HFF-Myc (cell line): ENCODE measurements at regions not wholly inside any gene's neighbourhood (a gene's known extent, or its start where the extent isn't known, plus 50 kb on each side); places are given as distances from the start of the nearest gene placed in this dataset.

Experiments
- DNase-seq: peaks from one replicate; pipeline ENCODE4 v3.0.0-alpha.2; 2011; ENCODE audit warnings: low read depth; ENCODE audit errors: extremely low read depth
- H3K4me3 ChIP-seq: replicated peaks from 2 replicates; pipeline ENCODE4 v1.5.1; 2011; ENCODE audit warnings: low read depth, mild to moderate bottlenecking, control low read depth, low read length
- CTCF ChIP-seq: IDR thresholded peaks from 2 replicates; pipeline ENCODE4 v1.5.1; 2012; ENCODE audit warnings: mild to moderate bottlenecking, low read depth, low read length, control low read depth; ENCODE audit errors: missing control alignments

DNA sequence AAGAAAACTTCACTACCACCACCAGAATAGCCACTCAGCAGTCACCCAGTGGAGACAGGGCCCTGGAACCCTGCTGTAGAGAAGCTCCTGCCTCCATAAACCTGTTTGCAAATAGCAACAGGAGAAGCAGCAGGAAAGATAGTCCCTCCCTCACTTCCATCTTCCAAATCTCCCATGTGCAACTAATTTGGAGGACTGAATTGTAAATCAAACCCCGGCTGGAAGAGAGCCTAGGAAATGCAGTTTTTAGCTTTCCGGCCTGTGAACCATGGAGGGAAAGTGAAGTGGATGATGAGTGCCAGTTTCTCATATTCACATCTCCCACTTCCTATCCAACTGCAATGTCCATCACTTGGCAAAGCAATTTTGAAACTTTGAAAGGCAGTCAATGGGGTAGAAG, 167.2 kb upstream of the FRMD6 start:
- no peak overlapping the region for H3K4me3 ChIP-seq
- TF ChIP-seq CTCF: no peak
- no peak for DNase-seq

- TF ChIP-seq CTCF: no peak
- no peak overlapping the region for H3K4me3 ChIP-seq
- DNase-seq: no peak
Observed at GRCh38 chr14:51485733-51486132, 166.0 kb upstream of the FRMD6 start.

- H3K4me3 ChIP-seq: no peak overlapping the region
- TF ChIP-seq CTCF: no peak
- no peak for DNase-seq
Observed at GRCh38 chr14:51487848-51488247, 163.9 kb upstream of the FRMD6 start.

DNA sequence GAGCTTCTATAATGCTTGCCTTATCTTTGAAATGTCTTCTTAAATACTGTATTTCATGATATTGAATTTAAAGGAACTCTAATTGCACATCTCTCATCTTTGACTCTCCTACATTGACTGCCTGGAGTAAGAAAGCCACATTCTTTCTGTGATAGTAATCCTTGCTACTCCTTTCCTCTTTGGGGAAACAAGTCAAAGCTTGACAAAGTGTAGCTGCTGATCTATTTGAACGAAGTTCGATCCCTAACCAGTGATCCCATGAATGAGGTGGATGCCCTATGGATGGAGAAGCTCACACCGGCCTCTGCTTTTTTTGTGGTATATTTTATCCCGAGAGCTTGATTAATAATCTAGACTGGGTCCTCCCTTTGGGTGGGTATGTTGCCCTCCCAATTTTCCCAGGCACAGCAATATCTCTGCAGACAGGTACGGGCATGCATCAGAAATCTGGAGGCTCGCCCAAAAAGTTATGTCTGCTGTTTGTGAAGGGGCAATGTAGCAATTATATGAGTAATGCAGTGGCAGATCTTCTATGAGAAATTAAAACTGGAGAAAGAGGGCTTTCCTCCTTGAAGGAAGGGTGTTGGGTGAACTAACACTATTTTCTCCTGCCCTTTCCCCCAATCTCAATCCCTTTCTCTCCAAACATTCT, 163.0 kb upstream of the FRMD6 start:
- TF ChIP-seq CTCF: no peak
- no peak for DNase-seq
- no peak overlapping the region for H3K4me3 ChIP-seq

- no peak for TF ChIP-seq CTCF
- DNase-seq: no peak
- no peak overlapping the region for H3K4me3 ChIP-seq
Observed at GRCh38 chr14:51490205-51490604, 161.5 kb upstream of the FRMD6 start.

DNA sequence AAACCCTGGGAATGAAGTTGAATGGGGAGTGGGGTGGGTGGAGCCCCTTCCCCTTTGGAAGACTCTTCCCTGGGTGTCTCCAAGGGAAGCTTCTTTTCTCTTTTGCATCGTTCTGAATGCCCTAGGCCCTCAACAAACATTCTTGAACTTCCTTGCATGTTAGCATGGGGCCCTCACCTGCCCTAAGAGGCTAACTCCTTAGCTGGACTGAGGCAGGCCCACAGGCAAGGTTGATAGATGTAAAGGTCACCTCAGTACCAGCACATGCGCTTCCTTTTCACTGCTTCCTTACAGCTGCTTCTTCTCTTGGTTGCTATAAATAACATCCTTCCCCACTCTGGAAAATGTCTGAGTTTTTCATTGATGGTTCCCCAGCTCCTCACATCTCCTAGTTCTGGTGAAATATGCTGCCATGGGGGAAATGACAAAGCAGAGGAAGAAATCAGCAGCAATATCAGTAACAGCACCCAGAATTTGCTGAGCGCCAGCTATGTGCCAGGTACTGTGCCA, 160.6 kb upstream of the FRMD6 start:
- no peak for DNase-seq
- no peak for TF ChIP-seq CTCF
- no peak overlapping the region for H3K4me3 ChIP-seq

DNA sequence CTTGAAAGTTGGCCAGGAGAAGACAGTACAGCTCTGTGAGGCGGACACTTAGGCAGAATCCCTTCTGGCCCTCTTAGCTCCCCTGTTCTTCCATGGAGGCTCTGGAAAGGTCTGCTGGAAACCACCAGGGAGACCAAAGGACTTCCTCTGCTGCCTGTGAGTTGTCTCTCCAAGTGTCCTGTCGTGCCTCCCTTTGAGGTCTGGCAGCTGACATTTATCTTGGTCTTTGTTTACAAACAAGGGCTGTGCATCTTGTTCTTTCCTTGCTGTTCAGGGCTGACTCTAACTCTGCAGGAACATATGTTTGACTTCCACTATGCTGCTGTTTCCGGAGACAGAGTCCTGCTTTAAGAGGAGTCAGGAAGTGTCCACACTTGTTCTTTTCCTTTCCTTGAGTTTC, 159.9 kb upstream of the FRMD6 start:
- H3K4me3 ChIP-seq: no peak overlapping the region
- TF ChIP-seq CTCF: no peak
- DNase-seq: no peak
